ENCODE measurements at regions not wholly inside any gene's neighbourhood (a gene's known extent, or its start where the extent isn't known, plus 50 kb on each side); places are given as distances from the start of the nearest gene placed in this dataset.
"Not testable (repeated sequence)": the region's sequence is repeated elsewhere in the genome, so short reads cannot be mapped to it uniquely, and the experiment has no call there.

GRCh38 chr2:219864154-219864553 is 236.7 kb downstream of the SLC4A3 start:
- no peak for TF ChIP-seq CTCF (IDR thresholded peaks at IDR 0.05; ENCODE audit: low read depth, low read length, missing control alignments)
- no peak overlapping the region for H3K4me3 ChIP-seq (ENCODE audit: low read depth, low read length)
- in situ Hi-C loops (cut with HindIII; ENCODE audit: low sequenced_read_pairs) = no loop called here
- no peak for DNase-seq (ENCODE audit: low read depth)

- DNase-seq (ENCODE audit: low read depth) = no peak
- in situ Hi-C loops (cut with HindIII; ENCODE audit: low sequenced_read_pairs) = no loop called here
- H3K4me3 ChIP-seq (ENCODE audit: low read depth, low read length) = no peak overlapping the region
- TF ChIP-seq CTCF (IDR thresholded peaks at IDR 0.05; ENCODE audit: low read depth, low read length, missing control alignments) = no peak
Observed at GRCh38 chr2:219868635-219869034, 241.2 kb downstream of the SLC4A3 start.

GRCh38 chr2:219870041-219870440 is 242.6 kb downstream of the SLC4A3 start:
- no peak for DNase-seq (ENCODE audit: low read depth)
- no peak for TF ChIP-seq CTCF (IDR thresholded peaks at IDR 0.05; ENCODE audit: low read depth, low read length, missing control alignments)
- no peak overlapping the region for H3K4me3 ChIP-seq (ENCODE audit: low read depth, low read length)
- in situ Hi-C loops (cut with HindIII; ENCODE audit: low sequenced_read_pairs) = no loop called here

GRCh38 chr2:219871351-219871750 is 243.9 kb downstream of the SLC4A3 start:
- DNase-seq (ENCODE audit: low read depth) = no peak
- TF ChIP-seq CTCF (IDR thresholded peaks at IDR 0.05; ENCODE audit: low read depth, low read length, missing control alignments) = no peak
- H3K4me3 ChIP-seq (ENCODE audit: low read depth, low read length) = no peak overlapping the region
- in situ Hi-C loops (cut with HindIII; ENCODE audit: low sequenced_read_pairs) = no loop called here

- DNase-seq (ENCODE audit: low read depth) = no peak
- in situ Hi-C loops (cut with HindIII; ENCODE audit: low sequenced_read_pairs) = no loop called here
- H3K4me3 ChIP-seq (ENCODE audit: low read depth, low read length) = no peak overlapping the region
- TF ChIP-seq CTCF (IDR thresholded peaks at IDR 0.05; ENCODE audit: low read depth, low read length, missing control alignments) = no peak
Observed at GRCh38 chr2:219875036-219875435, 247.6 kb downstream of the SLC4A3 start.

GRCh38 chr2:219875986-219876385 is 248.6 kb downstream of the SLC4A3 start:
- in situ Hi-C loops (cut with HindIII; ENCODE audit: low sequenced_read_pairs); DNase-seq (ENCODE audit: low read depth); H3K4me3 ChIP-seq (ENCODE audit: low read depth, low read length): not testable (repeated sequence)

- no peak for DNase-seq (ENCODE audit: low read depth)
- TF ChIP-seq CTCF (IDR thresholded peaks at IDR 0.05; ENCODE audit: low read depth, low read length, missing control alignments) = no peak
- no peak overlapping the region for H3K4me3 ChIP-seq (ENCODE audit: low read depth, low read length)
- in situ Hi-C loops (cut with HindIII; ENCODE audit: low sequenced_read_pairs) = no loop called here
Observed at GRCh38 chr2:219876931-219877330, 249.5 kb downstream of the SLC4A3 start.

All from astrocyte of the cerebellum (primary cell).